Left ventricle myocardium inferior (tissue), 1 donor: ENCODE measurements at regions not wholly inside any gene's neighbourhood (a gene's known extent, or its start where the extent isn't known, plus 50 kb on each side); places are given as distances from the start of the nearest gene placed in this dataset.

Source experiments
- DNase-seq: peaks from one replicate; pipeline ENCODE4 v3.0.0-alpha.2; 2020
- H3K27ac ChIP-seq: fragments of 200-600 bp; replicated peaks from 2 replicates; pipeline ENCODE4 v1.8.0; 2021
- H3K27me3 ChIP-seq: fragments of 200-600 bp; 2 replicates; pipeline ENCODE4 v1.8.0; 2021; ENCODE audit warnings: low read depth
- H3K36me3 ChIP-seq: fragments of 200-600 bp; 2 replicates; pipeline ENCODE4 v1.8.0; 2021
- H3K4me1 ChIP-seq: fragments of 200-600 bp; 2 replicates; pipeline ENCODE4 v1.8.0; 2021
- H3K4me3 ChIP-seq: fragments of 200-600 bp; 2 replicates; pipeline ENCODE4 v1.8.0; 2021; ENCODE audit warnings: mild to moderate bottlenecking, moderate library complexity
- H3K9me3 ChIP-seq: fragments of 200-600 bp; replicated peaks from 2 replicates; pipeline ENCODE4 v1.8.0; 2021
- intact Hi-C: fragments of 100-400 bp; cut with micrococcal nuclease; formaldehyde crosslinking; loops from one replicate; pipeline ENCODE4 v1.11.0; 2022
- TF ChIP-seq, protein P1 (sequence below): fragments of 200-600 bp; IDR thresholded peaks from 2 replicates; pipeline ENCODE4 v1.8.0; 2021; ENCODE audit warnings: antibody characterized with exemption, mild to moderate bottlenecking, borderline replicate concordance
- donor health status: DM: no; HTN: yes; CAD: no; lungs with severe emphysema.

- peaks cover 22% of the 10 kb centered on the region for H3K9me3 ChIP-seq
- H3K27me3 ChIP-seq = peaks cover 53% of the 10 kb centered on the region
- TF ChIP-seq, protein P1, sequence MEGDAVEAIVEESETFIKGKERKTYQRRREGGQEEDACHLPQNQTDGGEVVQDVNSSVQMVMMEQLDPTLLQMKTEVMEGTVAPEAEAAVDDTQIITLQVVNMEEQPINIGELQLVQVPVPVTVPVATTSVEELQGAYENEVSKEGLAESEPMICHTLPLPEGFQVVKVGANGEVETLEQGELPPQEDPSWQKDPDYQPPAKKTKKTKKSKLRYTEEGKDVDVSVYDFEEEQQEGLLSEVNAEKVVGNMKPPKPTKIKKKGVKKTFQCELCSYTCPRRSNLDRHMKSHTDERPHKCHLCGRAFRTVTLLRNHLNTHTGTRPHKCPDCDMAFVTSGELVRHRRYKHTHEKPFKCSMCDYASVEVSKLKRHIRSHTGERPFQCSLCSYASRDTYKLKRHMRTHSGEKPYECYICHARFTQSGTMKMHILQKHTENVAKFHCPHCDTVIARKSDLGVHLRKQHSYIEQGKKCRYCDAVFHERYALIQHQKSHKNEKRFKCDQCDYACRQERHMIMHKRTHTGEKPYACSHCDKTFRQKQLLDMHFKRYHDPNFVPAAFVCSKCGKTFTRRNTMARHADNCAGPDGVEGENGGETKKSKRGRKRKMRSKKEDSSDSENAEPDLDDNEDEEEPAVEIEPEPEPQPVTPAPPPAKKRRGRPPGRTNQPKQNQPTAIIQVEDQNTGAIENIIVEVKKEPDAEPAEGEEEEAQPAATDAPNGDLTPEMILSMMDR = no peak
- no peak overlapping the region for H3K4me3 ChIP-seq
- intact Hi-C loops = no loop called here
- no peaks in the 10 kb centered on the region for H3K4me1 ChIP-seq
- no peaks in the 10 kb centered on the region for H3K36me3 ChIP-seq
- no peak overlapping the region for H3K27ac ChIP-seq
- no peak for DNase-seq
Observed at GRCh38 chr5:175765858-175766257, 105.5 kb upstream of the CPLX2 start.

DNA sequence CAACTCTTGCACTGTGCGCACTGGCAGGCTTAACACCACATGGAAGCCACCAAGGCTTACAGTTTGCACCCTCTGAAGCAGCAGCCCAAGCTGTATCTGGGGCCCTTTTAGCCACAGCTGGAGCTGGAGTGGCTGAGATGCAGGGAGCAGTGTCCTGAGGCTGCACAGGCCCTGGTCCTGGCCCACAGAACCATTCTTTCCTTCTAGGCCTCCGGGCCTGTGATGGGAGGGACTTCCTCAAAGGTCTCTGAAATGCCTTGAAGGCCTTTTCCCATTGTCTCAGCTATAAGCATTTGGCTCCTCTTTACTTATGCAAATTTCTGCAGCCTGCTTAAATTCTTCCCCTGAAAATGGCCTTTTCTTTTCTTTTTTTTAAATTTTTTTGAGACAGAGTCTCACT is 104.4 kb upstream of the CPLX2 start:
- Histone ChIP-seq H3K27me3 (peaks cover 53% of the 10 kb centered on the region), H3K4me1 (no peaks in the 10 kb centered on the region), H3K4me3 (no peak overlapping the region), H3K9me3 (peaks cover 18% of the 10 kb centered on the region), H3K36me3 (no peaks in the 10 kb centered on the region), H3K27ac (no peak overlapping the region)
- DNase-seq = no peak
- TF ChIP-seq, protein P1 = no peak
- intact Hi-C loops = no loop called here

DNA sequence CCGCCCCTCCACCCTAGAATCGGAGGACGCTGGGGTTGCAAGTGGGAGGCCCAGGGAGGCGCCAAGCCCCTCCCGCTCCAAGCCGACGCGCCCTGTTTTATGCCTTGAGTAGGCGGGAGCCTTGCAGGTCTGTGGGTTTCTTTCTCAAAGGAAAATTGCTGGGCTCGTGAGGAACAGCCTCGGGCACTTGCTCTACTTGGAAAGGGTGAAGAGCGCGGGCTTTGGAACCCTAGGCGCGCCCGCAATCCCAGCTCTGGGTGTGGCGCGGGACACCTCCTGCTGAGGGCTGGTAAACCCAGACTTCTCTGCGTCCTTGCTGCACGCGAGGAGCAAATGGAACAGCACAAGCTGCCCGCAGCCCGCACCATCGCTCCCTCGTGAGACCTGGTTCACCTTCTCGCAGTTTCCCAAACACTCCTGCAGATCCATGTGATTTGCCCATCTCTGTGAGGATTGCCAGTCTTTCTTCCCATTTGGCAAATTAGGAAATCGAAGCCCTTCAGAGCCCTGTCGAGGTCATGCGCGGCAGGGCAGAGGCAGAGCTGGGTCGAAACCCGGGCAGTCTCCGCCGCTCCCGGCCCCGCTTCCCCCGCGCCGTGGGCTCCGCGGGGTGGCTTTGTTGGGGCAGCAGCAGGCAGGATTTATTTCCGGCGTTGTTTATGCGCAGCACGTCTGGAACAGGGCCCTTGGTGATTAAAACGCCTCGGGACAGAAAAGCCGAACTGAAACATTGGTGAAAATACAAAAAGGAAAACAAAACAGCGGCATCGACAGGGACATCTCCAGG is 98.4 kb upstream of the CPLX2 start:
- no peak overlapping the region for H3K27ac ChIP-seq
- TF ChIP-seq, protein P1 = no peak
- intact Hi-C loops = no loop called here
- DNase-seq = no peak
- peaks cover 4% of the 10 kb centered on the region for H3K9me3 ChIP-seq
- H3K4me3 ChIP-seq = peak overlapping the region; percentile 10
- H3K4me1 ChIP-seq = peaks cover 8% of the 10 kb centered on the region
- no peaks in the 10 kb centered on the region for H3K36me3 ChIP-seq
- peaks cover 82% of the 10 kb centered on the region for H3K27me3 ChIP-seq

- H3K36me3 ChIP-seq = no peaks in the 10 kb centered on the region
- DNase-seq = no peak
- TF ChIP-seq, protein P1 = no peak
- H3K27me3 ChIP-seq = peaks cover 78% of the 10 kb centered on the region
- H3K27ac ChIP-seq = no peak overlapping the region
- H3K4me3 ChIP-seq = peak overlapping the region; percentile 10
- intact Hi-C loops = no loop called here
- no peaks in the 10 kb centered on the region for H3K9me3 ChIP-seq
- H3K4me1 ChIP-seq = peaks cover 8% of the 10 kb centered on the region
Observed at GRCh38 chr5:175773534-175774070, 97.8 kb upstream of the CPLX2 start.

- H3K4me3 ChIP-seq = no peak overlapping the region
- H3K4me1 ChIP-seq = peaks cover 8% of the 10 kb centered on the region
- peaks cover 62% of the 10 kb centered on the region for H3K27me3 ChIP-seq
- no peak for DNase-seq
- TF ChIP-seq, protein P1 = no peak
- intact Hi-C loops = no loop called here
- no peaks in the 10 kb centered on the region for H3K9me3 ChIP-seq
- H3K36me3 ChIP-seq = no peaks in the 10 kb centered on the region
- H3K27ac ChIP-seq = no peak overlapping the region
Observed at GRCh38 chr5:175775416-175775815, 96.0 kb upstream of the CPLX2 start.
